Gastroesophageal sphincter (tissue), 4 donors: ENCODE measurements at regions not wholly inside any gene's neighbourhood (a gene's known extent, or its start where the extent isn't known, plus 50 kb on each side); places are given as distances from the start of the nearest gene placed in this dataset.
A peak's percentile ranks its signal among the peaks of the same experiment; 100 is the strongest.

Source experiments
- ATAC-seq: fragments of 150-250 bp; one replicate; pipeline ENCODE4 v1.9.1; 2016; ENCODE audit warnings: mild to moderate bottlenecking, moderate library complexity
- H3K27ac ChIP-seq, 4 donors: fragments of 200-600 bp; sonication (generic) in 3 of 4; 1 replicate in 3 of 4; 2 replicates in 1 of 4; pipeline ENCODE4 v1.5.1; 2016 to 2019
- H3K27me3 ChIP-seq: fragments of 200-600 bp; sonication (generic); one replicate; pipeline ENCODE4 v1.5.1; 2019
- H3K36me3 ChIP-seq, 2 donors: fragments of 200-600 bp; sonication (generic); one replicate each; pipeline ENCODE4 v1.5.1; 2019; ENCODE audit warnings: control low read depth in 1 of 2
- H3K4me1 ChIP-seq, 3 donors: fragments of 200-600 bp; sonication (generic); 1 replicate in 2 of 3; 2 replicates in 1 of 3; pipeline ENCODE4 v1.5.1; 2016 to 2019; ENCODE audit warnings: control low read depth in 2 of 3
- H3K4me3 ChIP-seq, 2 donors: fragments of 200-600 bp; sonication (generic); one replicate each; pipeline ENCODE4 v1.5.1; 2019; ENCODE audit warnings: mild to moderate bottlenecking in 1 of 2, moderate library complexity in 1 of 2
- H3K9me3 ChIP-seq, 3 donors: fragments of 200-600 bp; sonication (generic); one replicate each; pipeline ENCODE4 v1.5.1; 2017 to 2019; ENCODE audit warnings: control low read depth in 2 of 3
- EP300 ChIP-seq: sonication (generic); formaldehyde crosslinking; IDR thresholded peaks from one replicate; pipeline ENCODE4 v1.6.1; 2017; ENCODE audit warnings: antibody characterized with exemption, mild to moderate bottlenecking
- POLR2A ChIP-seq, 2 donors: fragments of 450-650 bp; IDR thresholded peaks; one replicate each; pipeline ENCODE4 v1.6.1; 2017; ENCODE audit warnings: antibody characterized with exemption in 2 of 2, mild to moderate bottlenecking in 2 of 2, moderate library complexity in 1 of 2
- POLR2AphosphoS5 ChIP-seq: sonication (generic); formaldehyde crosslinking; IDR thresholded peaks from one replicate; pipeline ENCODE4 v1.6.1; 2017; ENCODE audit warnings: antibody characterized with exemption
- WGBS, 2 donors: methylation state at CpG; one replicate each; pipeline ENCODE4 v1.1.5; 2018; ENCODE audit warnings: low coverage in 1 of 2; 5-methylcytosine and 5-hydroxymethylcytosine counted together
- TF ChIP-seq, protein P1 (sequence below), 4 experiments: fragments of 200-600 bp in 2 of 4; fragments of 450-650 bp in 2 of 4; sonication (generic) in 1 of 4; IDR thresholded peaks; one replicate each; pipeline ENCODE4 v1.5.1; 2017 to 2019; ENCODE audit warnings: antibody characterized with exemption in 4 of 4, mild to moderate bottlenecking in 2 of 4, moderate library complexity in 2 of 4

DNA sequence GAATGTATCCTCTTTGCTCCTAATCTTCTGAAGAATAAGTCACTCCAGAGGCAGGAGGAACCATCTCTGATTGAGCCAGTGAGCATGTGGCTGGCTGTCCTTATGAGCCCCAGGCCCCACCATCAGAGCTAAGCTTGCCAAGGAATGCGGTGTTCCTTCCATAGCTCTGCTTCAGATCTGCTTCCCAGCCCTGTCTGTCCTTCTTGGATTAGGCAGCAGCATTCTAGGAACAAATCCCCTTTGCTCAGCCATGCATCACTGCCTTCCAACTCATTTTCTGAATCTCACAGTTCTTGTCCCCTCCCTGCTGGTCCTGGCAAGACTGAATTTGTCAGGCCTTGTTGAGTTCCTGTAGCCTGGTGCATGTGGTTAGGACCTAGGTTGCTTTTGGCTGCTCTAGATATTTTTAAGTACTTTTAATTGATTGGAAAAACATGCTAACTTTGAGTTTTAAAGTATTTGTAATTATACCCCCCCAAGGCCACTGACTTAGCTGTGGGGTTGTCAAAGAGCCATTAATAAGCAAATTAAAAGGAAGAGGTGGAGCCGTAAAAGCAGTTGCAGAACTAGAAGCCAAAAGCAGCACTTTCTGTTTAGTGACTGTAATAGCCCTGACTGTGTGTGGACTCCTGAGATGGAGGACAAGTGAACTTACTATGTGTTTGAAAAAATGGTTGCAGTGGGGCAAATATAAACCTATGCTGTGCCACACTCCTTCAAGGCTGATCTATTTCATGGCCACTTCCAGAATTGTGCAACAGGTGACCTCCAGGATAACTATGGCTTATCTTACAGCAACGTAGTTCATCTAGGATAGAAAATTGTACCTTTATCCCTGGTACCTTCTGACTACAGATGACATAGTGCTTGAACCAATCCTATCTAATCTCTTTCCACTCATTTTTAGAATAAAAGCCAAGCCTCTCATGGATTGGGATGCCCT is 61.3 kb upstream of the BACH1 start:
- TF ChIP-seq POLR2AphosphoS5 (peak; percentile 62), EP300 (no peak), POLR2A (IDR thresholded peaks at IDR 0.05) (no peak)
- TF ChIP-seq, protein P1, sequence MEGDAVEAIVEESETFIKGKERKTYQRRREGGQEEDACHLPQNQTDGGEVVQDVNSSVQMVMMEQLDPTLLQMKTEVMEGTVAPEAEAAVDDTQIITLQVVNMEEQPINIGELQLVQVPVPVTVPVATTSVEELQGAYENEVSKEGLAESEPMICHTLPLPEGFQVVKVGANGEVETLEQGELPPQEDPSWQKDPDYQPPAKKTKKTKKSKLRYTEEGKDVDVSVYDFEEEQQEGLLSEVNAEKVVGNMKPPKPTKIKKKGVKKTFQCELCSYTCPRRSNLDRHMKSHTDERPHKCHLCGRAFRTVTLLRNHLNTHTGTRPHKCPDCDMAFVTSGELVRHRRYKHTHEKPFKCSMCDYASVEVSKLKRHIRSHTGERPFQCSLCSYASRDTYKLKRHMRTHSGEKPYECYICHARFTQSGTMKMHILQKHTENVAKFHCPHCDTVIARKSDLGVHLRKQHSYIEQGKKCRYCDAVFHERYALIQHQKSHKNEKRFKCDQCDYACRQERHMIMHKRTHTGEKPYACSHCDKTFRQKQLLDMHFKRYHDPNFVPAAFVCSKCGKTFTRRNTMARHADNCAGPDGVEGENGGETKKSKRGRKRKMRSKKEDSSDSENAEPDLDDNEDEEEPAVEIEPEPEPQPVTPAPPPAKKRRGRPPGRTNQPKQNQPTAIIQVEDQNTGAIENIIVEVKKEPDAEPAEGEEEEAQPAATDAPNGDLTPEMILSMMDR (IDR thresholded peaks at IDR 0.05) = no peak
- H3K27me3 ChIP-seq = no peaks in the 10 kb centered on the region
- H3K4me3 ChIP-seq = no peak overlapping the region
- 46 to 61% methylated on average over 2 to 3 of the region's 3 CpGs for WGBS, 2 donors
- peak; percentile 48 for ATAC-seq
- H3K36me3 ChIP-seq = no peaks in the 10 kb centered on the region
- H3K4me1 ChIP-seq = peaks cover 7 to 28% (median 7%) of the 10 kb centered on the region in 3 donors
- peak overlapping the region; percentile 32 to 66 (median 60) for H3K27ac ChIP-seq
- H3K9me3 ChIP-seq = no peaks in the 10 kb centered on the region

GRCh38 chr21:29238053-29238966 is 60.4 kb upstream of the BACH1 start:
- Histone ChIP-seq H3K27ac (peak overlapping the region; percentile 32 to 66 (median 60)), H3K4me3 (no peak overlapping the region), H3K36me3 (no peaks in the 10 kb centered on the region), H3K27me3 (no peaks in the 10 kb centered on the region), H3K9me3 (no peaks in the 10 kb centered on the region), H3K4me1 (peaks cover 7 to 28% (median 7%) of the 10 kb centered on the region in 3 donors)
- WGBS, 2 donors = 51 to 69% methylated on average over 3 to 6 of the region's 6 CpGs
- peak; percentile 51 for ATAC-seq
- TF ChIP-seq EP300 (no peak), POLR2AphosphoS5 (peak; percentile 11), POLR2A (IDR thresholded peaks at IDR 0.05) (no peak)
- TF ChIP-seq, protein P1 (IDR thresholded peaks at IDR 0.05) = no peak

- no peak for ATAC-seq
- no peak overlapping the region for H3K4me3 ChIP-seq
- H3K36me3 ChIP-seq = no peaks in the 10 kb centered on the region
- 18 to 33% methylated on average over 3 of the region's 3 CpGs for WGBS, 2 donors
- H3K4me1 ChIP-seq = peaks cover 7 to 28% (median 7%) of the 10 kb centered on the region in 3 donors
- TF ChIP-seq EP300 (no peak), POLR2AphosphoS5 (no peak), POLR2A (IDR thresholded peaks at IDR 0.05) (no peak)
- TF ChIP-seq, protein P1 (IDR thresholded peaks at IDR 0.05) = no peak
- H3K27ac ChIP-seq = peak overlapping the region in 3 of 4 donors; percentile 58 to 66 (median 63)
- no peaks in the 10 kb centered on the region for H3K9me3 ChIP-seq
- H3K27me3 ChIP-seq = no peaks in the 10 kb centered on the region
Measured at GRCh38 chr21:29238967-29239290, 59.8 kb upstream of the BACH1 start.

- 82% methylated on average over 1 of the region's 1 CpG; no CpG with 5 or more reads in 1 of the 2 donors for WGBS, 2 donors
- TF ChIP-seq POLR2AphosphoS5 = no peak
- no peak for TF ChIP-seq POLR2A (IDR thresholded peaks at IDR 0.05)
- no peak for TF ChIP-seq EP300
- TF ChIP-seq, protein P1 (IDR thresholded peaks at IDR 0.05) = no peak
- no peak for ATAC-seq
- Histone ChIP-seq H3K9me3 (no peaks in the 10 kb centered on the region), H3K36me3 (no peaks in the 10 kb centered on the region), H3K4me3 (no peak overlapping the region), H3K27me3 (no peaks in the 10 kb centered on the region), H3K4me1 (peaks cover 7 to 33% (median 7%) of the 10 kb centered on the region in 3 donors), H3K27ac (no peak overlapping the region)
Measured at GRCh38 chr21:29240136-29240535, 58.6 kb upstream of the BACH1 start.
